Astrocyte (in vitro differentiated cells and primary cell): ENCODE measurements at regions not wholly inside any gene's neighbourhood (a gene's known extent, or its start where the extent isn't known, plus 50 kb on each side); places are given as distances from the start of the nearest gene placed in this dataset.

Source experiments
- CTCF ChIP-seq: IDR thresholded peaks from 2 replicates; pipeline ENCODE4 v1.5.1; 2011; ENCODE audit warnings: low read depth, mild to moderate bottlenecking, inconsistent platforms, low read length, moderate library complexity; ENCODE audit not compliant: insufficient read depth
- EZH2 ChIP-seq: IDR thresholded peaks from 2 replicates; pipeline ENCODE4 v1.6.1; 2012; ENCODE audit warnings: mild to moderate bottlenecking, low read length, inconsistent platforms; ENCODE audit not compliant: insufficient read depth

- no peak for TF ChIP-seq CTCF
- TF ChIP-seq EZH2 = no peak
Measured at GRCh38 chr14:48955857-48956256, 630.3 kb downstream of the RPS29 start.
